ENCODE measurements at regions not wholly inside any gene's neighbourhood (a gene's known extent, or its start where the extent isn't known, plus 50 kb on each side); places are given as distances from the start of the nearest gene placed in this dataset.

DNA sequence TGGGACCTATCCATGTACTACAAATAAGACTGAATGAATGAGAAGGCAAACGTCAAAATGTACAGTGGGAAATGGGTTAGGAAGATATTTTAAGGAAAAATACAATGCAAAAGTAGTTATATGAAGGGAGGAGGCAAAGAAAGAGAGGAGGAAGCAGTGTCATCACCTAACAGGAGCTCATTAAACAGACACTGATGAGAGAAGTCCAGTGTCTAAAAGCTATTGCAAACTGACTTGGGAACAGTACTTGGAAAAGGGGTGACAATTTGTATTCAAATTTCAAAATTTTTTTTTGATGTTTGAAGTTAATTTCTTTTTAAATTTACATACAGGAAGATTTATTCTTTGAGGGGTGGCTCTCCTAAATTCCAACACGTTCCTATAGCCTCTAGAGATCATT lies 143.5 kb upstream of the NOX3 start:
- FAIRE-seq = no peak
- no peak for DNase-seq (ENCODE audit: insufficient read length, low spot score)

DNA sequence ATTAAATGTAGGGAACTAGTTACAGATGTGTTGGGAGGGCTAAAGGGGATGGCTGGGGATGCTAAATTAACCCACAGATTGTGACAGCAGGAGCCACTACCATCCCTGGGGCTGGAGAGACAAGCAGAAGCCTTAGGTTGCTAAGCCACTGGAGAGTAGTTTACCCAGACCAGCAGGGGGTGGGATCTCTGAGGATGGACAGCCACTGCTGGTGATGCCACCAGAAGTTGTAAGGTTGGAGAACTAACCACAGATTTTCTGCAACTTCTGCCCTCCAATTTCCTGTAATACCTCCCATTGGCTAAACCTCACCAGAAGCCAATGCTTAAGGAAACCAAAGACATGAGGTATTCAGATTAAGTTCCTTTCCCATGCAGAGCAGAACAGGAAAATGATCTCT lies 139.6 kb upstream of the NOX3 start:
- FAIRE-seq = no peak
- DNase-seq (ENCODE audit: insufficient read length, low spot score) = no peak

DNA sequence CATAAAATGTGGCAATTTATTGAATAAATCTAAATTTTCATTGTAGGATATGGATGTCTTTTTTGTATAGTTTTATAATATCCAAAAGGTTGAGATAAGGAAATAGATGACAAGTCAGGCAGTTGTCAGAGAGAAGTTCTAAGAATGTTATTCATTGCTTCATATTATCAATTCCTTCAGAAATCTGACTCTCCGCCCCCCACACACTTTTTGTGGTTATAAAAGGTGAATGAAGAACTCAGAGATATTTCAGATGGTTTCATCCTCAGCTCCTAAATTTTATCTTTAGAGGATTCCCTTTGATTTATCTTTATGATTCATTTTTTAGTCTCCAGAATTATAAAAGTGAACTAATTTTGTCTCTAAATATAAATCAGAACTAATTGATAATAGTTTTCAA lies 136.1 kb upstream of the NOX3 start:
- DNase-seq (ENCODE audit: insufficient read length, low spot score) (no peak), FAIRE-seq (no peak)

DNA sequence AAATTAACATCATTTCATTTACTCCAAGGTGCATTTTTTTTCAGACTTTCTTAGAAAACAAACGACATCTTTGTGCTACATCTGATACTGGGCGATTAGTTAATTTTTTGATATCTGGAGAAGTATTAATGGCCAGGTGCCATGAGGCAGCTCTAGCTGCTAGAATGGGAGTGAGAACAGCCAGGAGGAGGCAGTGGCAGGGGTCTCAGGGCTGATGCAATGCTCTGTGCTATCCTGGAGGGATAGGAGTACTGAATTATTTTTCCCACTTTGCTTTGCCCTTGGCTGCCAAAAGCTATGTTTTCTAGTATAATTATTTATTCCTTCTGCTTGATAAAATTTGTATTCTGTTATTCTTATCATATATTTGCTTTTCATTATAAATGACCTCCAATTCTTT lies 133.6 kb upstream of the NOX3 start:
- FAIRE-seq (no peak), DNase-seq (ENCODE audit: insufficient read length, low spot score) (no peak)

DNA sequence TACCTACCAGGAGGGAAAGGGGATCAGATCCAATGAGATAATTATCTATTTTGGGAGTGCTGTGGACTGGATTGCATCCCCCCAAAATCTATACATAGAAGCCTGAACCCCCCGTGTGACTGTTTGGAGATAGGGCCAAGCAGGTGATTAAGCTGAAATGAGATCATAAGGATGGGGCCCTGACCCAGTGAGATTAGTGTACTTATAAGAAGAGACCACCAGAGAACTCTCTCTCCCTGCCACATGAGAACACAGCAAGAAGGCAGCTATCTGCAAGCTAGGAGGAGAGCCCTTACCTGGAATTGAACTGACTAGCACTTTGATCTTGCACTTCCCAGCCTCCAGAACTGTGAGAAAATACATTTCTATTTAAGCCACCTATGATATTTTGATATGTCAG lies 132.2 kb upstream of the NOX3 start:
- no peak for FAIRE-seq

DNA sequence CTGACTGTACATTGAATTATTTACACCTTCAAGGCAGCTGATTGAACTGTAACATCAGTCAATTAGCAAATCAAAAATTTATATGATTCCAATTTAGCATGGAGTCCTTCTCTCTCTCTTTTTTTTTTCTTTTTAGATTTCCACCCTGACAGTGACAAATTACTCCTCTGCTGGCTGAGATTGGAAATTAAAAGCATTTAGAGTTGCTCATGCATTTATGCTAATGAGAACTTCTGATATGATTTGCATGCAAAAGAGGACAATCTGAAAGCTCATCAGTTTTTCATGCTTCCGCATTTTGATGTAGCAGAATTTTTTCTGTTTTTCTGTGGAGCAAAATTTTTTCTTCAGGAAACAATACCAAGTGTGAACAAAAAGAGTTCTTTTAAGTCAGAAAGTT lies 130.5 kb upstream of the NOX3 start:
- FAIRE-seq (no peak), DNase-seq (ENCODE audit: insufficient read length, low spot score) (no peak)

More for the DNA sequence above, 132.2 kb upstream of the NOX3 start:
- DNase-seq (ENCODE audit: insufficient read length, low spot score) = no peak

DNA sequence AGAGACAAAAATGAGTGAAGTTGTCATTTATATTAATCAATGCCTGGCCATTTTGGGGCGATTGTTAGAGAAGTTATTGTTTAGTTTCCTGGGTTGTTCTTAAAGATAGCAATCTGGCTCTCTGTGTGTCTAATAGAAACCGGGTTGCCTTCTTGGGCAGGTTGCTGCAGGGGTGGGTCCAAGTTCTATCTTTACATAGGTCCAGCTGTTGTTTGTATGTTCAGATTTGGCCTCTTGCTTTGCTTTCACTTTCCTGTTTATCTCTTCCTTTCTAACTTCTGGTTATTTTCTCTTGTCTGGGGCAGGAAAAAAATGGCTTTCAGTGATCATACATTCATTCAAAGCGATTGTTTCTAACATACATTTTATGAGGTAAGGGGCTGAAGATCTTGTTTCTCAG lies 128.4 kb upstream of the NOX3 start:
- no peak for FAIRE-seq
- DNase-seq (ENCODE audit: insufficient read length, low spot score) = no peak

DNA sequence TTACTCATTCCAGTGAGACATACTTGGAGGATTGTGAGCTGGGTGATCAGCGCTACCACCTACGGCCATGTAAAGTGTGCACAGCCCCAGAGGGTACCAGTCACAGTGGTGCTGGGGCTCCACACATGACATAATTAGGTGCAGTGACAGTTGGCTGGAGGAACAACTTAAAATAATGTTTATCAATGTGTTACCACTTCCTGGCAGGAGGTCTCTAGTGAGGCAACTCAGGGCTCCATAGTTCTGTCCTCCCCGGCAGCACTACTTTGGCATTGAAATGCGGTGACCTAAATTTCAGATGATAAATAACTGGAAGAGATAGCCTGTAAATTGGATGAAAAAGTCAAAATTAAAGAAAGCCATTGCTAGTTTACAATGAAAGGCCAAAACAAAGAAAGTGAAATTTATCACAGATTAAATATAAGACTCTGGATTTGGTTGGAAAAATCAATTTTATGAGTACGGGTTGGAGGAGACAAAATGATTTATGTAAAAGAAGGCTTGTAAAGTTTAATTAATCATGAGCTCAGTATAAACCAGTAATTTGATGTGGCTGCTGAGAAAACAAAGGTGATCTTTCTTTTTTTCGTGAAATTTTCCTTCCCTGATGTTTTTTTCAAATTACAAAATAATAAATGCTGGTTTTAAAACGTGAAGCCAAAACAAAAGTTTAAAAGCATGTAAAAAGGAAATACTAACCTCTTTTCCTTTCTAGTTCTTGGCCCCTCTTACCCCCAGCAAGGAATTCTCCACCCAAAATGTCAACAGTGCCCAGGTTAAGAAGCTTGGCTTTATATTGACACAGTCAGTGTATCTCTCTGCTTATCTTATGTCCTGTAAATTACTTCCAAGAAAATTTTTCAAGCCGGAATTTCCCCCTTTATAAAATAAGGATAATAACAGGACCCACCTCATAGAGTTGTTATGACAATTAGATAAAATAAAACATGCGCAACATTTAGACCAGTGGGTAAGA lies 126.7 kb upstream of the NOX3 start:
- no peak for FAIRE-seq
- no peak for DNase-seq (ENCODE audit: insufficient read length, low spot score)

DNA sequence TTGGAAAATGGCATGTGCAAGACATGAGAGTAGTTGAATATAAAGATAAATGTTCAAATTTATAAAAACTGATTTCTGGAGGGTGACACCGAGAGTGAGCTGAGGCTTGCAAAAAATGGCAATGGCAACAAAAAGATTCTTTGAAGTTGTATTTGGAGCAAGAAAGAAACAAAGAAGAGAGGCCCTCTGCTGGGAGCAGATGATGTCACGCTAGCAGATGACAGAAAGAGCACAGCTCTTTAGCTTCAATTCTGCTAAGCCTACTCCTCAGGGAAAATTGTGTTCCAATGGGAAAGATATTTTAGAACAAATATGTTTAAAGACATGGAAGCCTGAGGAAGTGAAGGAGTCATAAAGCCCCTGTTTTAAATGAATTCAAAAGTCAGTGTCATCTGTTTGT lies 125.3 kb upstream of the NOX3 start:
- no peak for FAIRE-seq
- DNase-seq (ENCODE audit: insufficient read length, low spot score) = no peak

DNA sequence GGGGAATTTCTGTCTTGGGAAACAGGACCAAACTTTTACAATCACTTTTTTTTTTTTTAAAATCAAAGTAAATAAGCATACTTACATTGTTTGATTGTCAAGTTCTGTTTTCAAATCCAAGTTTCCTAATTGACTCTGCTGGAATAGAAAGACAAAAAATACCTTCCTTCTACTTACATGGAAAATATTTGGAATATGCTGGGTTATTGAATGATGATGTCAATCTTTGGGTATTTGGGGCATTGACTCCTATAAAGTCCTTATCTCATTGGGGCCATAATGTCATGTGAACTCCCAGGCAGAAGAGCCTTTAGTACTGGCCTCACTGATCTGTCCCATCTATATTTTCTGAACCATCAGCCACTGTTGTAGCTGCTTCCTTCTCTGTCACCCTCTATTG lies 122.6 kb upstream of the NOX3 start:
- FAIRE-seq = no peak
- DNase-seq (ENCODE audit: insufficient read length, low spot score) = no peak

DNA sequence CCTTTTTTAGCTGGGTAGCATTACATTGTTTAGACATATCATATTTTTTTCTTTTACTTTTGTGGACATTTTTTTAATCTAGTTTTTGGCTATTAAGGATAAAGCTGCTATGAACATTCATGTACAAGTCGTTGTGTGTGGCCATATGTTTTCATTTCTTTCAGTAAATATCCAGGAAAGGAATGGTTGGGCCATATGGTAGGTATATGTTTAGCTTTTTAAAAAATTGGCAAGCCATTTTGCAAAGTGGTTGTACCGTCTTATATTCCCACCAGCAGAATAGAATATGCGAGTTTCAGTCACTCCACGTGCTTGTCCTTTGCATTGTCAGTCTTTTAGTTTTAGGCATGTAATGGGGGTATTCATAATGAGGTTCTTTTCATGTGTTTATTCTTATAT lies 106.3 kb upstream of the NOX3 start:
- no peak for FAIRE-seq
- no peak for DNase-seq (ENCODE audit: insufficient read length, low spot score)

DNA sequence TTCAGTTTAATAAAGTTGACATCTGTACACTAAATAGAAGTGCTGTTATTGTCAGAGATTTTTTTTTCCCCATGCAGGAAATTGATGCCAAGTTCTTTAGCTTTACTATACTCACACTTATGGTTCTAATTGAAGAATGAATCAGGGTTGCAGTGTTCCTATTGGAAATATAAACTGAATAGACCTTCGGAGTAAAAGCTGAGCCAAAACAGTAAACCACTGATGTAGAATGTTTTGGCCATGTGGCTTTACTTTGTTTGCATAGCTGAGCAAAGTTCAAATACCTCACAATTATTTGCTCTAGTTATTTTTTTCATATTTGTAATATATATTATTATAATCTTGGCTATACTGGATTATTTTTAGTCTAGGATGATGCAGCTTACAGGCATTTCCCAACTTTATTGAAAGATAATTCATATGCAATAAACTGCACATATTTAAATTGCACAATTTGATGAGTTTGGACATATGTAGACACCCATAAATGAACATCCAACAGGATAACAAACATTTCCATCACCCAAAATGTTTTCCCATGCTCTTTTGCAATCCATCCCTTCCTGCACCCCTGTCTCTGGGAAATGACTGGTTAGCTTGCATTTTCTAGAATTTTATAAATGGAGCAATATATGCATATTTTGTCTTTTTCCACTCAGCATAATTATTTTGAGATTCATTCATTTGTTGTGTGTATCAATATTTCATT lies 105.8 kb upstream of the NOX3 start:
- no peak for DNase-seq (ENCODE audit: insufficient read length, low spot score)
- no peak for FAIRE-seq

DNA sequence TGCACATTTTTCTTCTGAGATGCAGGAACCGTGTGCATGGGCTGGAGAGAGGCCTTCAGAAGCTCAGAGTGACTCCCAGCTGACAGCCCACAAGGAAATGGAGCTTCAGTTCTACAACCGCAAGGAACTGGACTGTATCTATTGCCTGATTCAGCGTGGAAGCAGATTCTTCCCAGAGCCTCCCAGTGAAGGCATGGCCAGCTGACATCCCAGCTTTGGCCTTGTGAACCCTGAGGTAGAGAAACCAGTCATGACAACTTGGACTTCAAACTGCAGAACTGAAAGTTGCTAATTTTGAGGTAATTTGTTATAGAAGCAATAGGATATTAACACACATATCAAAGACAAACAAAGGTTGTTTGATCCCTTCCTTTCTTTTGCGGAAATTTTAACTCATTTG lies 94.3 kb upstream of the NOX3 start:
- FAIRE-seq (no peak), DNase-seq (ENCODE audit: insufficient read length, low spot score) (no peak)

DNA sequence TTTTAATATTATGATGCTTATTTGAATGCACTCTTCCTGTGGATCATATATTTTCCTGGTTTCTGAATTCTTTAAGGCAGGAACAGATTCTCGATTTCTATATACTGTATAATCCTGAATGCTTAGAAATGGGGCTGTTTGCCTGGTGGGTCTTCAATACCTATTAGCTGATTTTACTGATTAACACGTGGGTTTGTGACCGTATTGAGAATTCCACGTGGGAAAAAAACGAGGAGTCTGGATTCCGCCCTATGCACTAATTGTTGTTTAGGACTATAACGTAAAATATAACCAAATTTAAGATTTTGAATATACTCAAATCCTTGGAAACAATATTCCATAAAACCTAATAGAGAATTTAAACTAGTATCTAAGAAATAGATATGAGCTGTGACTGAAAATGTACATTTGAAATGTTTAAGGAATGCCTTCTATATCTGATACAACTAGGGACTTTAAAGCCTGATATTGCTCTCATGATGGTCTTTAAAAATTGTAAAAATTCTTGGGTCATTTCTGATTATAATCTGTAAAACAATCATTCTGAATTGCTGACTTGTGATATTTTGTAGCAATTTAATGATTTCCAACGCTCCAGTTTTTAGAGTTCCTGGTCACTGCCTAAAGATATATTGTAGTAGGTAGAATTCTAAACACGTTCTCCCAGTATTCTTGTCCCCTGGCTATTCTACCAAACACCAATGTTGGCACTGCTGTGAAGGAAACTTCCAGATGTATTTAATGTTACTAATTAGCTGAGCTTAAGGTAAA lies 93.6 kb upstream of the NOX3 start:
- FAIRE-seq (no peak), DNase-seq (ENCODE audit: insufficient read length, low spot score) (no peak)

DNA sequence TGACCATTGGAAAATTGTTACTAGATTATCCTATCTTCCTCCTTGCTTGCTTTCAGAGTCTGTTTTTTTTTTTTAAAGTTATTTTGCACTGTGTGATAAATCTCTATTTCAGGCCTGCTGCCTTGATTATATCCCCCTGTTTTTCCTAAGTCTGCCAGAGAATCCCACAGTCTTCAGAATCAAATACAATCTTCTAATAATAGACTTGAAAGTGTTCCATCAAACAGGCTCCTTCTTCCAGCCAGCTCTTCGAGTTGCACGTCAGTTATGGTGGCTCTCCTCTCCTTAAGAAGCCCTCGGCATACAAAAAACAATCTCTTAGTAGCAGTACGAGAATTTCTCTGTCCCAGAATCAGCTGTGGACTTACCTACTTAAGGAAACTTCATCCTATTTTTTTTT lies 92.9 kb upstream of the NOX3 start:
- FAIRE-seq (no peak), DNase-seq (ENCODE audit: insufficient read length, low spot score) (no peak)

DNA sequence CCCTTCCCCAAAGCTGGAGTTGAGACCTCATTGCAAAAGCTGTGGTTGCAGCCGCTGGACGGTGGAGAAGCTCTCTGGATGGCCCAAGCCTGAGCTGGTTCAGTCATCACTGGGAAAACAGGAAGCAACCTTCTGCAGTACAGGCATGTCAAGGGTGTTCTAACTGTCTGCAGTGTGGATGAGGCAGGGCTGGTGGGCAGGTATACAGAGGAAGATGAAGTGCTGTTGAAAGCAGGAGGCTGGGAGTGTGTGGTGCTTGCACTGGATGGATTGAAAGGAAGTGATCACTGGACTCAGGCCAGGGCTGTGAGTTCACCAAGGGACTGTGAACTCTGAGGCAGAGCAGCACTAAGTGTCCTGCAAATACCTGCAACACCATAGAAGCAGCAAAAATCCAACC lies 89.0 kb upstream of the NOX3 start:
- no peak for FAIRE-seq

DNA sequence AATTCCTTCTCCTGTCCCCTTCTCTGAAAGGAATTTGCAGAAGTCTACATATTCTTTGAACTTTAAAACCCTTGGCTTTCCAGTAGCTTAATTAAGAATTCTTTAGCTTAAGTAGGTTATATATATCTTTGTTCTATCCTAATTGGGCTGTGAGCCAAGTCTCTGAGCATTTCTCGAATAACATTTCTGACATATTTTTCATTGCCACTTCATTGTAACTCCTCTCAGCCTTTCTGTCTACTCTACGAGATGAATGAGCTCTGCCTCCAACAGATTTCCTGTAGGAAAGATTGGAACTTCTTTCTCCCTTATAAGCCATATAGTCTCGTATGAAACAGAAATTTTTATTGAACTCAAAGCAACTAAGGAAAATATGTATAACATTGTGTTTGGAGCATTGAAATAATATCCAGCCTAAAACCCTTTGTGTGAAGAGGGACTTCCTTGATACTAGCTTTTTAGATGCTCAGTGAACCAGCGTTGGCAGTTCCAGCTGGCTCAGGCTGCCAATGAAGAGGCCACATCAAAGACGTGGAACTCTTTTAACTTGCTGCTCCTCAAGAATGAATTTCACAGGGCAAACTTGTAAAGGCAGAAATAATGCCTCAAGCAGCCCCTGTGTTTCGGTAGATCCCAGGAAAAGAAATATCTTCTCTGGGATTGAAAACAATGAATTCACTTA lies 87.7 kb upstream of the NOX3 start:
- DNase-seq (ENCODE audit: insufficient read length, low spot score) (no peak), FAIRE-seq (no peak)

More for the DNA sequence above, 89.0 kb upstream of the NOX3 start:
- no peak for DNase-seq (ENCODE audit: insufficient read length, low spot score)

DNA sequence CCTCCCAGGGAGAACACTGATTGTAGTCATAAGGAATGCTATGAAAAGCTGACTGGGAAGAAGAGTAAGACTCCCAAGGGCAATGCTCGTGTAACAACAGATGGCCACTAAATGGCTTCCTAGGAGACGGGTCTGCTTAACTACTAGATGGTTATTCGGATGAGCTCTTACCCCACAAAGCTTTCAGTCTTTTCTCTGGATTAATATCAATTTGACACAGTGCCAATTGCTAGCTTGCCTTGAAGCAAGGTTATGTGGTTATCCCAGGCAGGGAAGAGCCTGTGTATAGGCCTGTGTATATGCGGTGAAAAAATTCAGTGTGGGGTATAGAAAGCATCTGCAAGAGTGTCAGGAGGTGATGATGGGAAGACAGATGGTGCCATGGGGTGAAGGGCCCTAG lies 86.4 kb upstream of the NOX3 start:
- FAIRE-seq (no peak), DNase-seq (ENCODE audit: insufficient read length, low spot score) (no peak)

DNA sequence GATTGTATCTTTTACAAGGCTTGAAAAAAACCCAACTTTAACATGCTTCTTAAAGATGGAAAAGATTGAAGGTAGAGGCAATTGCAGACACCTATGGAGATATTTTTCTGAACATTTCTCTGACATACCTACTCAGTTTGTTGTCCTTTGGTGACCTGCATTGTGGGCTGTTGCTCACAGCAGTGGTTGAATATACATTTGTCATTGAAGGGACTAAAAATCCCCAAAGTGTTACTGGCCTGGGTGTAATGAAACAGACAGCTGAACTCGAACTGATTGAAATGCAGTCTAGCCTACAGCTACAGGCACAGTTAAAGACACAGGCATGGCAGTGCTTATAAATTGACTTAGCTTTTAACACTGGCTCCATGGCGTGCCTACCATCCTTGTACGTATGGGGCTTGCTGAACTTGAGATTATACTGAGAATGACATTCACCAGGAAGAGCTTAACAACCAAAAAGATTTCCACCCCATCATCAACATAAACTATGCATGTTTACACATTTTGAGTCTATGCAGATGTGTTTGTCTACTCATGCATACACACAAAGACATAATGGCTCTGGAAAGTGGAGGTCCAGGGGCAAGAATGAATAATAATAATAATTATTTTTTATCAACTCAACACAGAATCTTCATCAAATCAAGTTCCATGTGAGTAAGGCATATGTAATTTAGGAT lies 83.2 kb upstream of the NOX3 start:
- DNase-seq (ENCODE audit: insufficient read length, low spot score) = no peak
- no peak for FAIRE-seq

DNA sequence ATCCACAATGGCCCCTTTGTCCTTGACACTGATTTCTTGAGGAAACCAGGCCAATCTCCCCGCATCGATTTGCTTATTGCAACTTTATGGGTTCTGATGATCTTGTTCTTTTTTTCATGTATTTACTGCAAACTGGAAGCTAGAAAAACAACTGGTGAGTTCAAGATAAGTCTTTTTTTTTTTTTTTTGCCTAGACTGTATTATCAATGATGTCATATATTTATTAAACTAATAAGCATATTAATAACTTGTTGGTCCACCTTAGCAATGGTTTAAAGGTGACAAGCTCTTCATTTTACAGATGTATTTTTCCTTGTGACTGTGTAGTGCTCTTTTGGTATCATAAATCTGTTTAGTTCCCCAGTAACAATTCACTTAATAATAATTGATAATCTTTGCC lies 79.0 kb upstream of the NOX3 start:
- FAIRE-seq (no peak), DNase-seq (ENCODE audit: insufficient read length, low spot score) (no peak)

Data from GM19239 (cell line).